GM18505 (cell line): ENCODE measurements at regions not wholly inside any gene's neighbourhood (a gene's known extent, or its start where the extent isn't known, plus 50 kb on each side); places are given as distances from the start of the nearest gene placed in this dataset.
"Not testable (repeated sequence)": the region's sequence is repeated elsewhere in the genome, so short reads cannot be mapped to it uniquely, and the experiment has no call there.

Experiments used
- ATAC-seq: cut with Tn5 transposase; IDR thresholded peaks from one replicate; pipeline ENCODE4 v1.9.1; 2021; ENCODE audit not compliant: unreplicated experiment
- POLR2A ChIP-seq: IDR thresholded peaks from 4 replicates; pipeline ENCODE4 v1.6.1; 2011; ENCODE audit warnings: borderline replicate concordance; ENCODE audit not compliant: insufficient read depth, insufficient read length; ENCODE audit errors: extremely low read depth

DNA sequence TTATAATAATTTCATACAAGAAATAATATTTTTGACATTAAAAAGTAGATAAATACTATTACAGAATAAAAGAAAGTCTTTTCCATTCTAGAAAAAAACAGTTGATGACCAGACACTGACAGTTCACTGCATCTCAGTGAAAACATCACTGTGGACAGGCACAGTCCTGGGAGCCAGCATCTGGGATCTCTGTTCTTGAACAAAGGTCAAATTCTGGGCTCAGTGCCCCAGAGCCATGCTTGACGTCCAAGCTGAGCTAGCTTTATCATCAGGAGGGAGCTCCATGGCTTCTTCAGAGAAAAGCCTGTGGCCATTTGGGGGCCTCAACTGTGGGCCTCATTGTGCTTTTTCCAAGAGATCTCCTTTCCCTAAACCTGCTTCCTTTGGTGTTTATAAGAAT is 86.1 kb upstream of the SRD5A2 start:
- TF ChIP-seq POLR2A = no peak
- ATAC-seq = no peak

DNA sequence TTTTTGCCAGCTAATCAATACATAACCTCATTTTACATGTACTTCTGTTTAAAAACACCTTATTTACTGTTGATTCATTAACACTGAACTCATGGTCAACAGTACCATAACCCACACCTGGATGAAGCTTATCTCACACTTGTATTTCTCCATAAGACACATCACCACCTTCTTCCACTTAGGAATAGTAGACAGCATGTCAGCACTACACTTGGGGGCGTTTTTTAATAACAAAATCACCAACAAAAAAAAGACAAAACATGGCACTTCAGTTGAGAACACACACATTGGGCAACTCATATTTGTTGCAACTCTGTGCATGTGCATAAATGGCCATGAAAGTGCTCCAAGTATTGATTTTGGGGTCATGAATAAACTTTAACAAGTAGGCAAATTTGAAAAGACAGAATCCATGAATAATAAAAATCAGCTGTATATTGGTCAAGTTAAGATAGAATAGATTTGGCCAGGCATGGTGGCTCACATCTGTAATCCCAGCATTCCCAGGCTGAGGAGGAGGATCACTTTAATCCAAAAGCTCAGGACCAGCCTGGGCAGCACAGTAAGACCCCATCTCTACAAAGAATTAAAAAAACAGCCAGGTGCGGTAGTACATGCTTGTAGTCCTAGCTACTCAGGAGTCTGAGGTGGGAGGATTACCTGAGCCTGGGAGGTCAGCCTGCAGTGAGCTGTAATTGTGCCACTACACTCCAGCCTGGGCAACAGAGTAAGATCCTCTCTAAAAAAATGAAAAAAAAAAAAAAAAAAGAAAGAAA is 84.4 kb upstream of the SRD5A2 start:
- TF ChIP-seq POLR2A = no peak
- no peak for ATAC-seq

DNA sequence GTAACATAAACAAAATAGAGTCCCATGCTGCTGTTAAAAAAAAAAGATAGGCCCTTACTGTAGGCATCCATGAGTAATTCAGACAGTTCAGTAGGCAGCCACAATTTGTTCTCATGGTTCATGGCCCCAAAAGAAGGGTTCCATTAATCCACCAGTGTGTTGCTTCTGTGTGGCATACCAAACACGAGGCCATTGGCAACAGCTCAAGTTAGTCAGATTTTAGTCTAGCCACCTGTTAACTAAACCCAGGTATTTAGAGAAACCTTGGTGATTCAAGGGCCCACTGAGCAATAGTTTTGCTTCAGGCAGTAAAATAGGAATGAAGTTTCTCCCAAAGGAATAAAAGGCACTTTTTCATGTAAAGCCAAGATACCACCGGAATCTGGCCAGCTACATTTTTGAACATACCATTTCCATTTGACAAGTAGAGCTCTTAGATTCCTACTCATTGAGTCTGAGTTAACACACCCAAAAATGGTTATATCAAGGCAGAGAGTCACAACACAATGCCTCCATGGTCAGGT is 80.1 kb upstream of the SRD5A2 start:
- no peak for ATAC-seq
- TF ChIP-seq POLR2A = no peak

DNA sequence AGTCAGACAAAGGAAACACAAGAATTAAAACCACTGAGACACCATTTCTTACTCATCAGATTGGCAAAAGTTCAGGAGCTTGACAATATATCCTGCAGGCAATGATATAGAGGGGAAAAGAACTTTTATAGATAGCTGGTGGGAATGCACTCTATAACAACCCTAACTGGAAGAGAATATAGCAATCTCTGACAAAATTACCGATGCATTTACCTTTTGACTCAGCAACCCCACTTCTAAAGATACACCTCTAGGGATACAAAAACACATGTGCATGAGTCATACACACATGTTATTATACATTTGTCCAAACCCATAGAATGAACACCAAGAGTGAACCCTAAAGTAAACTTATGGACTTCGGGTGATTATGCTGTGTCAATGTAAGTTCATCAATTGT is 79.4 kb upstream of the SRD5A2 start:
- no peak for ATAC-seq
- TF ChIP-seq POLR2A = no peak

DNA sequence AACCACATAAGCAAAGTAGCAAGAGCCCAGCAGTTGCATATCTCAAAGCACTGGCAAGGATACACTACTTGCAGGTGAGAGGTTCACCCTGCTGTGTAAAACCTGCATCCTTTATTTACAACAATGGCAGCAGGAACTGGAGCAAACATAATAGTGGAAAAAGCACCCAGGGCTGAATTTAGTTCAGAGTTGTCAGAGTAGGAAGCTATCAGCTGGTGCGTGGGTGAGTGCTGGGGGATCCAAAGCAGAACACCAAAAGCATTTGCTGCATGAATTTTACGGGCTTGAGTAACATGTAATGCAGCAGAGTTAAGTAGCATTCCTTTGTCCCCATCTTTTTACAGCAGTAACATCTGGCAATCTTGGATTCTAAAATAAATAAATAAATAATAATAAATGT is 73.5 kb upstream of the SRD5A2 start:
- no peak for TF ChIP-seq POLR2A
- ATAC-seq = no peak

DNA sequence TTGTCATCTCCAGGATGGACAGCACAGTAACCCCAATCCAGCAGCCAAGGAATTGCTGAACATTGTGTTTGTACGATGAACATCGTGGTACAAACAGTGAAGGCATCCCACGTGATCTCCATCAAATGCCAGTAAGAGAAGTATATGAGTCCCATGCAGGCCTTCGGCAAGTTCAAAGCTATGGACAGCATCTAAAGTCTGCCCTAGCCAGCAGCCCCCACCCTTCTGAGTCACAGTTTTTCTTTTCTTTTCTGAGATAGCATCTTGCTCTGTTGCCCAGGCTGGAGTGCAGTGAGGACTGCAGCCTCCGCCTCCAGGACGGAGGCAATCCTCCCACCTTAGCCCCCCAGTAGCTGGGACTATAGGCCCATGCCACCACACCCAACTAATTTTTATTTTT is 71.0 kb upstream of the SRD5A2 start:
- TF ChIP-seq POLR2A = no peak
- ATAC-seq = no peak

DNA sequence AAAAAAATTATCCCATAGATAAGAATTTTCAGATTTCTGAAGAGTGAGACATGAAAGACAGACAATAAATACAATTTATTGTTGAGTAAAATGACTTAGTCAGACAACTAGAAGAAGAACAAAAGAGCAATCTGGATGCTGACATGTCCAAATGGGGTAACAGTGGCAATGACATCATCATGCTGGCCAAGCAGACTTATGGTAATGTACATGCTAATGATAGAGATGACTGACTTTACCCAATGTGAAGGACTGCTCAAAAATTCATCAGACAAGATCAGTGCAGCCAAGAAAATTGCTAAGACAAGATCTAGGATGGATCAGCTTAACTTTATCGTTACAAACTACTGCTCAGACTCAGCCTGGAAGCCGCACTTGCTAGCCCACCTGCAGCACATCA is 70.5 kb upstream of the SRD5A2 start:
- ATAC-seq = no peak
- no peak for TF ChIP-seq POLR2A

DNA sequence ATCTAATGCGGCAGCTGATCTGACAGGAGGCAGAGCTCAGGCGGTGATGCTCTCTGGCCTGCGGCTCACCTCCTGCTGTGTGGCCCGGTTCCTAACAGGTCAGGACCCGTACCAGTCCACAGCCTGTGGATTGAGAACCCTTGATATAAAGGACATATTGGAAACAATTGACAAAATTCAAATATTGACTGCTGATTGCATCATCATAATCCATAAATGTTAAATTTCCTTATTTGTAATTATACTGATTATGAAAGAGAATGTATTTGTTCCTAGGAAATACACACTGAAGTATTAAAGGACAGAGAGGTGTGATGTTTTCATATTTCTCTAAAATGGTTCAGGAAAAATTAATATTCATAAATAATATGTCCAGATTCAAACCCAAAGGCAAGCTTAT is 63.8 kb upstream of the SRD5A2 start:
- no peak for ATAC-seq
- TF ChIP-seq POLR2A = no peak

DNA sequence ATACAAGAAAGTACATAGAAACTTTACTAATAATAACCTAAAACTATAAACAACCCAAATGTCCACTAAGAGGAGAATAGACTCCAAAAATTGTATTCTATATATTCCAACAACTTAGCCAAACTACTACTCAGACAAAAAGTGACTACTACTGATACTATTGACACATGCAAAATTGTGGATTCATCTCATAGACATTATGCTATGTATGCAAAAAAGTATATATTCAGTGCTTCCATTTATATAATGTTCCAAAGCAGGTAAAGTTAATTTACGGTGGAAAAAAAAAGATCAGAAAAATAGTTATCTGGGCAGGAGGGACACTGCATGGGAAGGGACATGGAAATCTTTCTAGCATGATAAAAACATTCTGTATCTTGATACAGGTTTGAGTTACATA is 62.0 kb upstream of the SRD5A2 start:
- no peak for ATAC-seq
- no peak for TF ChIP-seq POLR2A

DNA sequence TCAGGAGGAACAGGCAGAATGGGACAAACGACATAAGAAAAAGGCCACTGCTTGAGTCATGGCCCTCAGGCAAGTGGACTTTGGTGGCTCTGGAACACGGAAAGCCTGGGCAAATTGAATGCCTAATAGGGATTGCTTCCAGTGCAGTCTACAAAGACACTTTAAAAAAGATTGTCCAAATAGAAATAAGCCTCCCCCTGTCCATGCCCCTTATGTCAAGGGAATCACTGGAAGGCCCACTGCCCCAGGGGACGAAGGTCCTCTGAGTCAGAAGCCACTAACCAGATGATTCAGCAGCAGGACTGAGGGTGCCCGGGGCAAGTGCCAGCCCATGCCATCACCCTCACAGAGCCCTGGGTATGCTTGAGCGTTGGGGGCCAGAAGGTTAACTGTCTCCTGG is 51.5 kb upstream of the SRD5A2 start:
- not testable (repeated sequence) for ATAC-seq
